Epithelial cell of proximal tubule (primary cell): ENCODE measurements at regions not wholly inside any gene's neighbourhood (a gene's known extent, or its start where the extent isn't known, plus 50 kb on each side); places are given as distances from the start of the nearest gene placed in this dataset.

ENCODE experiments used
- DNase-seq: peaks from one replicate; pipeline ENCODE4 v3.0.0-alpha.2; 2011; ENCODE audit warnings: low read depth
- H3K4me3 ChIP-seq: 2 replicates; pipeline ENCODE4 v1.5.1; 2011; ENCODE audit warnings: low read depth, mild to moderate bottlenecking, low read length
- TF ChIP-seq, protein P1 (sequence below): conservative IDR thresholded peaks from 2 replicates; pipeline ENCODE4 v1.5.1; 2012; ENCODE audit warnings: low read depth, mild to moderate bottlenecking, low read length

DNA sequence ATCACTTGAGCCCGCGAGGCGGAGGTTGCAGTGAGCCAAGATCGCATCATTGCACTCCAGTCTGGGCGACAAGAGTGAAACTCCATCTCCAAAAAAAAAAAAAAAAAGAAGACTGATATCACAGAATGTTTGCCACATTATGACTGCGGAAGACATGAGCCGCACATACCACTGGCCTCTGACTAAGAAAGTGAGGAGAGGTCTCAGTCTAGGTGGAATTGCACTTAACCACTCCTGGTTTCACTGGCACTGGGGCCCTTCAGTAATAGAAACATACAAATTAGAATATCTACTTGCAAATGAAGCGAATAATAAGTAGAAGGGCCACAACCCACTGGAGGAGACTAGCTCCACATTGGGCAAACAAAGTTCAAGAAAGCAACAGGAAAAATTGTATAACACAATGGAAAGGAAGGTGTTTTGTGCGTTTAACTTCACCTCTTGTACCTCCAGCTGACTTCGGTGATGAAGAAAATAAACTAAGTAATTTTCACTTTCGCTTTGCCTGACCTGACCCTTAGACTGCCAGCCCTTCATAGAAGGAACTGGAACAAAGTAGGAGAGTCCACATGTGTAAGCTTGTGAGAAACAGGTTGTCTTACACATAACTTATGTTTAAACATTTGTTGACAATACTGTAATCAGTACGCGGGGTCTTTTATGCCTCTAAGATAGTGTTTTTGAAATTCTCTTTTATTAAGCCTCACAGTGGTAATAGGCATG lies 147.5 kb upstream of the TSHZ2 start:
- no peak for DNase-seq
- no peak overlapping the region for H3K4me3 ChIP-seq
- TF ChIP-seq, protein P1, sequence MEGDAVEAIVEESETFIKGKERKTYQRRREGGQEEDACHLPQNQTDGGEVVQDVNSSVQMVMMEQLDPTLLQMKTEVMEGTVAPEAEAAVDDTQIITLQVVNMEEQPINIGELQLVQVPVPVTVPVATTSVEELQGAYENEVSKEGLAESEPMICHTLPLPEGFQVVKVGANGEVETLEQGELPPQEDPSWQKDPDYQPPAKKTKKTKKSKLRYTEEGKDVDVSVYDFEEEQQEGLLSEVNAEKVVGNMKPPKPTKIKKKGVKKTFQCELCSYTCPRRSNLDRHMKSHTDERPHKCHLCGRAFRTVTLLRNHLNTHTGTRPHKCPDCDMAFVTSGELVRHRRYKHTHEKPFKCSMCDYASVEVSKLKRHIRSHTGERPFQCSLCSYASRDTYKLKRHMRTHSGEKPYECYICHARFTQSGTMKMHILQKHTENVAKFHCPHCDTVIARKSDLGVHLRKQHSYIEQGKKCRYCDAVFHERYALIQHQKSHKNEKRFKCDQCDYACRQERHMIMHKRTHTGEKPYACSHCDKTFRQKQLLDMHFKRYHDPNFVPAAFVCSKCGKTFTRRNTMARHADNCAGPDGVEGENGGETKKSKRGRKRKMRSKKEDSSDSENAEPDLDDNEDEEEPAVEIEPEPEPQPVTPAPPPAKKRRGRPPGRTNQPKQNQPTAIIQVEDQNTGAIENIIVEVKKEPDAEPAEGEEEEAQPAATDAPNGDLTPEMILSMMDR = no peak

DNA sequence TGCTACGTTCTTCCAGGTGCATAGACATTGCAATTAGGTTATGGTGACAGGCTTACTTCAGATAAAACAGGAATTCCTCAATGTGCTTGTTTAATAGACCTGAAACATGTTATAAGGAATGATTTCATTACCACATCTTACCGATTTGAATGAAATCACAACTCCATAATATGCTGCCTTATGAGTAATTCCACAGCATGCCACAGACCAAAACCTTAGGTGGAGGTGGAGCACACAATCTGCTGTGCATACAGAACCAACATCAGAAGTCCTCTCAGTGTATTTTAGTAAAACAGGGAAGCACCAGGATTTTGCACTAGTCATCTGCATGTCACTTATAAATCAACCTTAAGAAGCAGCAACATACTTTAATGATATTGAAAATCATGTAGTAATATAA lies 148.9 kb upstream of the TSHZ2 start:
- TF ChIP-seq, protein P1 = no peak
- no peak for DNase-seq
- H3K4me3 ChIP-seq = no peak overlapping the region

DNA sequence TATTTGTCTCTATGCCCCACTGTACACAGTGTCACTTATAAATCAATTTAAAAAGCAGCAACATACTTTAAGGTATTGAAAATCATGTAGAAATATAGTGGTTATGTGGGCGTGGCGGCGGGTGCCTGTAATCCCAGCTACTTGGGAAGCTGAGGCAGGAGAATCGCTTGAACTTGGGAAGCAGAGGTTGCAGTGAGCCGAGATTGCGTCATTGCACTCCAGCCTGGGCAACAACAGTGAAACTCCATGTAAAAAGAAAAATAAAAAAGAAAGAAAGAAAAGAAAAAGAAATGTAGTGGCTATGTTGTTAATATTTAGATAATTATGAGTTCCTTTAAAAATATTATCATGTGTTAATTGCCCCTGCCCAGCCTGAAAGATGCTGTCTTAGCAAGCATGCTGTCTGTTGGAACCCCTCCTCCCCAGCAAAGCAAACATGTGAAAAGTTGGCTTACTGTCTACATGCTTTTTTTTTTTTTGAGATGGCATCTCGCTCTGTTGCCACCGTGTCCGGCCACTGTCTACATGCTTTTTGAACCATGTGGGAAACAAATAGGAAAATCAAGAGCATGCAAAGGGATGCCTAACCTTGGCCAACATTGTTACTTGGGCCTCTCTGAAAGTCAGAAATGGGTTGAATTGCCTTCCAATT lies 151.4 kb upstream of the TSHZ2 start:
- TF ChIP-seq, protein P1 = no peak
- no peak overlapping the region for H3K4me3 ChIP-seq
- no peak for DNase-seq

DNA sequence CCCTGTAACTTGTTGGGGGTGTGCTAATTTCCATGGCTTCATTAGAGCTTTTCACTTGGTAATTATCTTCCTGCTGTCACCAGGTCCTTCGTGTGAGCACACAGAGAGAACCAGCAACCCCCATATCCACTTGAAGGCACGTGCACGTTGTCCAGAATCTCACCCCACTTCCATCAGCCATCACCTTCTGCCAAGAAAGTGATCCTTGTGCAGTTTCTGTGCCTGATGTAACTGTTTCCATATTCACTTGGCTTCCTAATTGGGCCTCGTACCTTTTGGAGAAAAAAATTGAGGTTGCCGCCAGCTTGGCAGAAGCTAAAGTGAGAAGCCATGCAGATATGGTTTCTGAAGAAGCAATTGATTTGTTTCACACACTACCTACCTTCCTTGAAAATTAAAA lies 153.7 kb upstream of the TSHZ2 start:
- H3K4me3 ChIP-seq = no peak overlapping the region
- TF ChIP-seq, protein P1 = no peak
- no peak for DNase-seq

DNA sequence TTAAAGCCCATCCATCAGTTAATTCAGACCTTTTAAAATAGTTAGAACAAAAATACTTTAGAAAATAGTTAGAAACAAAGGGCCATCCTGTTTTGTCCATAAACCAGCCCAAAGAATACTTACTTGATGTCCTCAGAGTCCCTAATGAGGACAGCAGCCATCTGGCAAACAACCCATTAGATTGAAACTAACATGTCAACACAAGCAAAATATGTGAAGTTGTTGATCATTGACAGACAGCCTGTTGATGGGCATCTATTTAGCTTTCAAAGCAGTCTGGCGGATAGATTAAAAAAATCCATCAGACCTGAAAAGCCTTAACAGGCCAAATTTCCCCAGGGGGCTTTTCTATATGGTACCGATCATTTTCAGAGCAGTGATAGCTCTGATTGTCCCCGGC lies 154.2 kb upstream of the TSHZ2 start:
- no peak for DNase-seq
- no peak overlapping the region for H3K4me3 ChIP-seq
- TF ChIP-seq, protein P1 = no peak

DNA sequence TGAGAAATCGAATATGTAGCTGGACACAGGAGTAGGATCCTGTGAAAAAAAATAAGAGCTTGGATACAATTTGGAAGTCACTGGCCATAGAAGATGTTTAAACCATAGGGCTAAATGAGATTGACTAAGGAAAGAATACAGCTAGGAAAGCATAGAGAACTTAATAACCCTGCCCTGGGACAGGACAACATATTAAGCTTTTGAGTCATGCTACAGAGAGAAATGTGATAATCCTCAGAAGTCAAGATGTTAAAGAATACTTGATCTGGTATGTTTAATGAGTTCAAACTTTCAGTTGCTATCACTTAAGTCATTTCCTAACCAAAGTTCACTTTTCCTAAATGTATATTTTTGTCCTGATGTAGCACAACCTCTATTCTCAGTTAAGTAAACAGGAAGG lies 154.6 kb upstream of the TSHZ2 start:
- no peak overlapping the region for H3K4me3 ChIP-seq
- DNase-seq = no peak
- TF ChIP-seq, protein P1 = no peak

DNA sequence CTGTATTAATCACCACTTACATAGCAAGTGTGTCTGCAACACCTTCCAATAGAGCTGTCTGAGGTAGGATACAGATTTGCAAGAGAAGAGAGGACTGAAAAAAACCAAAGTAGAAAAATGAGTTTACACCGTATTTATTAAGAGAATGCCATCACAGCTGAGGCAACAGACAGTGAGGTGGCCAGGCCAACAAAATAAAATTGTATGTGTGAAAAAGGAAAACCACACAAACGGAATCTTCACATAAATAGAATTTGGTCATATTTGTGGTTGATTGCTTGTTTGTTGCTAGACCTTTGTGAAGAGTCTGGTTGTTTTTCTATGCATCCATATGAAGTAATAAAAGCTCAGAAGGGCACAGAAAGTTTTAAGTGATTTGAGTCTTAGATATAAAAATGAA lies 157.8 kb upstream of the TSHZ2 start:
- H3K4me3 ChIP-seq = no peak overlapping the region
- TF ChIP-seq, protein P1 = no peak
- no peak for DNase-seq
